ENCODE measurements at regions not wholly inside any gene's neighbourhood (a gene's known extent, or its start where the extent isn't known, plus 50 kb on each side); places are given as distances from the start of the nearest gene placed in this dataset.

- POLR2A ChIA-PET = no interaction called here
- TF ChIP-seq CTCF (IDR thresholded peaks at IDR 0.05; ENCODE audit: insufficient read depth, low read length, missing control alignments) = no peak
- DNase-seq (ENCODE audit: low read depth, low spot score) = no peak
- H3K4me3 ChIP-seq (ENCODE audit: low read depth, low read length) = no peak overlapping the region
- CTCF ChIA-PET = no interaction called here
These were observed 94.3 kb upstream of the TEX51 start for GRCh38 chr2:126804347-126804746.

- no peak for DNase-seq (ENCODE audit: low read depth, low spot score)
- no peak overlapping the region for H3K4me3 ChIP-seq (ENCODE audit: low read depth, low read length)
These were observed 89.8 kb upstream of the TEX51 start for GRCh38 chr2:126808929-126809328.

DNA sequence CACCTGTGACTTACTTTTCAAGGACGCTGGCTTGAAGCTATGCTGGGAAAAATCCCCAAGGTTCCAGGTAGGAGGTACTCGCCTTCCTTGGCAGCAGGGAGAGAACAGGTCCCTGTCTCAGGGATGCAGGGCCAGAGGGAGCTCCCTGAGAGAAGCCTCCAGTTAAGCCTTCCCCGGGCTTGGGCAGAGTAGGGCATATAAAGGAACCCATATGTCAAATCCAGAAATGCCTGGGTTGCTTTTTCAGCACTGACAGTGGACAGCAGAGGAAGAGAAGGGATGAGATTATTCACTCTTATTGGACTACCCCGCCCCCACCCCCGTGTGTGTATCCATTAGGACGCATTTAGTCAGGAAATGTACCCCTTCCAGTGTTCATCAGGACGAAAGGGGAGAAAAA lies 89.3 kb upstream of the TEX51 start:
- POLR2A ChIA-PET = no interaction called here
- CTCF ChIA-PET = no interaction called here
- DNase-seq (ENCODE audit: low read depth, low spot score) = no peak
- TF ChIP-seq CTCF (IDR thresholded peaks at IDR 0.05; ENCODE audit: insufficient read depth, low read length, missing control alignments) = no peak
- no peak overlapping the region for H3K4me3 ChIP-seq (ENCODE audit: low read depth, low read length)

More at GRCh38 chr2:126808929-126809328, 89.8 kb upstream of the TEX51 start:
- no peak for TF ChIP-seq CTCF (IDR thresholded peaks at IDR 0.05; ENCODE audit: insufficient read depth, low read length, missing control alignments)
- CTCF ChIA-PET = no interaction called here
- POLR2A ChIA-PET = no interaction called here

DNA sequence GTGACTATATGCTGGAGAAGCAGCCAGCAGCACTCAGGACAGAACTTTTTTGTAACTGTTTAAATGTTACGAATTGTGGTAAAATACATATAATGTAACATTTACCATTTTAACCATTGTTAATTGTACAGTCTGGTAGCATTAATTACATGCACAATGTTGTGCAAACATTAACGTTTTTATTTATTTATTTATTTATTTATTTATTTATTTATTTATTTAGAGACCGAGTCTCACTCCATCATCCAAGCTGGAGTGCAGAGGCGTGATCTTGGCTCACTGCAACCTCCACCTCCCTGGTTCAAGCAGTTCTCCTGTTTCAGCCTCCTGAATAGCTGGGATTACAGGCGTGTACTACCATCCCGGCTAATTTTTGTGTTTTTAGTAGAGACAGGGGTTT lies 88.7 kb upstream of the TEX51 start:
- no peak overlapping the region for H3K4me3 ChIP-seq (ENCODE audit: low read depth, low read length)
- TF ChIP-seq CTCF (IDR thresholded peaks at IDR 0.05; ENCODE audit: insufficient read depth, low read length, missing control alignments) = no peak
- CTCF ChIA-PET = no interaction called here
- POLR2A ChIA-PET = no interaction called here
- no peak for DNase-seq (ENCODE audit: low read depth, low spot score)

DNA sequence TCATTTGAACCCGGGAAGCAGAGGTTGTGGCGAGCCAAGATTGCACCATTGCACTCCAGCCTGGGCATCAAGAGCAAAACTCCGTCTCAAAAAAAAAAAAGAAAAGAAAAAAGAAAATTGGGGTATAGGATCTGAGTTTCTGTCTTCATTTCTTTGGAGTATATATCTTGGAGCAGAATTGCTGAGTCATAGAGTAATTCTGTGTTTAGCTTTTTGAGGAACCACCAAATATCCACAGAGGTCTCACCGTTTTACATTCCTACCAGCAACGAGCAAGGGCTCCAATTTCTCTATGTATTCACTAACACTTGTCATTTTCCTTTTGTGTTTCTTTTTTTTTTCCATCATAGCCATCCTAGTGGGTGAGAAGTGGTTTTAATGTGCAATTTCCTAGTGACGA lies 87.6 kb upstream of the TEX51 start:
- ChIA-PET POLR2A (no interaction called here), CTCF (no interaction called here)
- no peak overlapping the region for H3K4me3 ChIP-seq (ENCODE audit: low read depth, low read length)
- TF ChIP-seq CTCF (IDR thresholded peaks at IDR 0.05; ENCODE audit: insufficient read depth, low read length, missing control alignments) = no peak
- no peak for DNase-seq (ENCODE audit: low read depth, low spot score)

GRCh38 chr2:126817172-126817571 lies 81.5 kb upstream of the TEX51 start:
- no peak for TF ChIP-seq CTCF (IDR thresholded peaks at IDR 0.05; ENCODE audit: insufficient read depth, low read length, missing control alignments)
- DNase-seq (ENCODE audit: low read depth, low spot score) = no peak
- ChIA-PET POLR2A (no interaction called here), CTCF (no interaction called here)
- H3K4me3 ChIP-seq (ENCODE audit: low read depth, low read length) = no peak overlapping the region
